Endothelial cell of umbilical vein (primary cell): ENCODE measurements at regions not wholly inside any gene's neighbourhood (a gene's known extent, or its start where the extent isn't known, plus 50 kb on each side); places are given as distances from the start of the nearest gene placed in this dataset.

Source experiments
- CTCF ChIP-seq, 2 donors: IDR thresholded peaks; 1 replicate in 1 of 2; 2 replicates in 1 of 2; pipeline ENCODE4 v1.5.1; 2011; ENCODE audit warnings: low read length in 2 of 2, mild to moderate bottlenecking in 2 of 2, moderate library complexity in 2 of 2, control low read depth in 1 of 2, inconsistent platforms in 1 of 2, low read depth in 1 of 2; ENCODE audit not compliant: insufficient read depth in 1 of 2; ENCODE audit errors: extremely low read depth in 1 of 2
- JUN ChIP-seq: IDR thresholded peaks from 2 replicates; pipeline ENCODE4 v1.6.1; 2011; ENCODE audit warnings: borderline replicate concordance, low read depth; ENCODE audit not compliant: insufficient read length, insufficient read depth

- TF ChIP-seq CTCF (IDR thresholded peaks at IDR 0.05; ENCODE audit: extremely low read depth in 1 of 2, insufficient read depth in 1 of 2, low read depth in 1 of 2, low read length in 2 of 2) (no peak), JUN (no peak)
These were observed 60.3 kb upstream of the ZNF648 start for GRCh38 chr1:182121787-182122186.
